GM19328 (cell line): ENCODE measurements at regions not wholly inside any gene's neighbourhood (a gene's known extent, or its start where the extent isn't known, plus 50 kb on each side); places are given as distances from the start of the nearest gene placed in this dataset.

ENCODE experiments used
- ATAC-seq: cut with Tn5 transposase; IDR thresholded peaks from one replicate; pipeline ENCODE4 v1.9.1; 2021; ENCODE audit warnings: mild to moderate bottlenecking, moderate library complexity; ENCODE audit not compliant: unreplicated experiment

- ATAC-seq = no peak
Observed at GRCh38 chr2:43129676-43130547, 96.5 kb downstream of the ZFP36L2 start.

DNA sequence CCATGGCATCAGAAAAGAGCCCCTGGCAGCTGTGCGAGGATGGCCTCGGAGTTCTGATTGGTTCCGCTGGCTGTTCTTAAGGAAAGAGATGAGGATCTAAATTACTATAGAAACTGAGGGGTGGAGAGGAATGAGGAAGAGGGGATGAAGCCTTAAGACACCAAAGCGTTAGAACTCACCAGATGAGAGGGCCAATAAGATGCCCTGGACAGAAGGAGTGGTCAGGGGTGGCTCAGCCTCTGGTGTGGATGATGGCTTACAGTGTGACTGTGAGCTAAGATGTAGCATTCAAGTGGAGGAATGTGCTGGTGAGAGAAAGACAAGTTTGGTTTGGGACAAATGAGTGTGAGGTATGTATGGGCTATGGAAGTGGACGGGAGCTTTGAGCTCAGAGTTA is 97.8 kb downstream of the ZFP36L2 start:
- ATAC-seq = no peak

- no peak for ATAC-seq
Observed at GRCh38 chr2:43127941-43128558, 98.4 kb downstream of the ZFP36L2 start.

DNA sequence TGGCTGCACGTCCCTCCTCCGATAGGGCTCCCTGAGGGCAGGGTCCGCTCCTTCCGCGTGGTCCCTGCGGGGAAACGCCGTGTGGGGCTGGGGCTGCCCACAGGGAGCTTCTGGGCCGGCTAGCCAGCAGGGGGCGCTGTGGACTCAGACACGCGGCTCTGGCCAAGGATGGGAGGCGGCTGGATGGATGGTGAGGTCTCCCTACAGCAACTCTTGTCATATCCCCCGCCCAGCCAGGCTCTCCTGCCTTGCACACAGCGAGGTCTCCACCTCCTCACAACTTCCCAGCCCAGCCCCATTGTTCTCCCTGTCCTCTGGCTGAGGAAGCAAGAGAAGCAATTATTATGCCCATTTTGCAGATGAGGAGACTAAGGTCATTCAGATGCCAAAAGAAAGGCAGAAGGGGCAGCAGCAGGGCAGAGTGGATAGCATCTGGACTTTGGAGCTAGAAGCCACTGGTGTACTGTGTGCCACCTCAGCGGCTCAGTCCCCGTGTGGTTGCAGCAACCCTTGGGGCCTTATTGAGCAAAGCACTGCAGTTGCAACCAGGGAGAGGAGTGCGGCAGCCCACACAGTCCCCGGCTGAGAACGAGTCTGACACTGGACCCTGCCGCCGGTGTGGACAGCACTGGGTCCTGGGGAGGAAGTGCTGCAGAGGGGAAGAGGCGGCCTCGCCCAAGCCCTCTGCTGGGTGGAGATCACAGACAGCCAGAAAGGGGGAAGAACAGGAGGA is 99.0 kb downstream of the ZFP36L2 start:
- no peak for ATAC-seq

- no peak for ATAC-seq
Observed at GRCh38 chr2:43126817-43127207, 99.6 kb downstream of the ZFP36L2 start.

DNA sequence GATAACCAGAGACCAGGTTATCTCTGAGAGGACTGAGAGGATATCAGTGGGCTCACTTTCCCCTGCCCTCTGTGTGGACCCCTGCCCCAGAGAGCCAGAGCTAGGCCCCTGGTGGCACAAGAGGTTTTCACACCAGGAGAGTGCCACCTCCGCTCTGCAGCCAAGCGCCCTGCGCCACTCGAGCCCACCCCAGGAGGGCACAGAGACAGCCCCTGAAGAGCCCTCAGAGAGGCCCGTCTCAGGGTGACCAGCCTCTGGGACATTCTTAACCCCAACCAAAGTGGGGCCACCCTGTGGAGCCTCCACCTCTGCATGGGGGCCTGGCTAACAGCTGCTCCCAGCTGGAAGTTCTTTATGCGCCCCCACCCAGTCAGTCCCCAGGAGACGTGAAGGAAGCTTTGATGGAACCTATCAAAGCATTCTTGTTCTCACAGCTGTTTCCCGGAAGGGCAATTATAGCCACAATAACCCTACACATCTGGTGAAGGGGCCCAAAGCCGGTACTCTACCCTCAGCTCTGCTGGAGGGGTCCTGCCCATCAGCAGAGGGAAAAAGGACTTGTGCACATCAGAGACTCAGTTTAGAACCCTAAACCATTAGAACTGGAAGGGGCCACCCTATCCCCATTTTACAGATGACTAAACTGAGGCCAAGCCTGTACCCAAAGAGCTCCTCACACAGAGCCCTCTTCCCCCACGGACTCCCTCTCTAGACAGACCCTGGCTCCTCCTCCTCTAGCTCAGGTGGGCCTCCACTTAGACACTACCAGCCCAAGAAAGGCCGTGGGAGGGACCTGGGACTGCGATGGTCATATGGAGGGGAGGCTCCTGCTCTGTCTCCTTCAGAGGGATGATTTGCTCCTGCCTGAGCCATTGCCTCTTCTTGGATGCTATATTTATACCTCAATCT is 101.1 kb downstream of the ZFP36L2 start:
- no peak for ATAC-seq

GRCh38 chr2:43124687-43125057 is 101.7 kb downstream of the ZFP36L2 start:
- no peak for ATAC-seq

DNA sequence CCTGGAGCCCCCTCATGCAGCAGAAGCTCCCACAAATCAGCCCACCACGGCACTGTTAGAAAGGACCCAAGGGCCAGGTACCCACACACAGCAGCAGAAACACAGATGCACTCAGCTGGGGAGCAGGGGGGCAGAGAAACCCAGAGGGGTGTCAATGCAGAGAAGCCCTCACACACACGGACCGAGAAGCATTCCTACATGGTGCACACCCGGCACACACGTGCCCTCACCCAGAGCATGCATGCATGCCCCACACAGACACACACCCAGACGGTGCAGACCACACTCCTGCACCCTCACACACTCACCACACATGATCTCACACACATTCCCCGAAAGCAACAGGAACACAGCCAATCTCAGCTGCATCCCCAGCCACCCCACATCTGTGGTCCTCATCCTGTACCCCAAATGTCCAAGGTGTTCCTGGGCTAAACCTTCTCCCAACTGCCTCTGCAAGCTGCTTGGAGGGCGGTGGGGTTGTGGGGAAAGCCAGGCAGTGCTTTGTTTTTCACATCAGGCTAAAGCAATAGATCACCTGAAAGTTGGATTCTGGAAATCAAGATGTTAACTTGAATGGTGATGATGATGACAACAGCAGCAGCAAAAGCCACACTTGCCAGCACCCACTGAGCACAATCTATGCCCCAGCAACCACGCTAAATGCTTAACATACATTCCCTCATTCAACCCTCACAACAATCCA is 102.3 kb downstream of the ZFP36L2 start:
- no peak for ATAC-seq

DNA sequence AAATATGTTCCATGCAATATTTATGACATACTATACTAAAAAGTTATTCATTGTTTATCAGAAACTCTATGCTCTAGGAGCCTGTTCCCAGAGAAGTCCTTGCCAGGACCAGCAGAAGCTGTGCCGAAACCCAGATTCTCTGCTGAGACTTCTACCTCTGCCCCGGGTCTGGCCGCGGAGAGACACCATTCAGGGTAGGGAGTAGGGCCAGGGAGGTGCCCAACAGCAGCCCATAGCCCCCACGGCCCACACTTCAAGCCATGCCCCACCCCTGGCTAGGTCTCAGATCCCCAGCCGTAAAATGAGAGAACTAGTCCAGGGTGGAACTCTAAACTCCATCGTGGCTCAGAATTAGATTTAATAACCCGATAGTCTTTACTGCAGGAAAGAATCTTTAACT is 102.9 kb downstream of the ZFP36L2 start:
- ATAC-seq = no peak

GRCh38 chr2:43123028-43123427 is 103.4 kb downstream of the ZFP36L2 start:
- ATAC-seq = no peak

DNA sequence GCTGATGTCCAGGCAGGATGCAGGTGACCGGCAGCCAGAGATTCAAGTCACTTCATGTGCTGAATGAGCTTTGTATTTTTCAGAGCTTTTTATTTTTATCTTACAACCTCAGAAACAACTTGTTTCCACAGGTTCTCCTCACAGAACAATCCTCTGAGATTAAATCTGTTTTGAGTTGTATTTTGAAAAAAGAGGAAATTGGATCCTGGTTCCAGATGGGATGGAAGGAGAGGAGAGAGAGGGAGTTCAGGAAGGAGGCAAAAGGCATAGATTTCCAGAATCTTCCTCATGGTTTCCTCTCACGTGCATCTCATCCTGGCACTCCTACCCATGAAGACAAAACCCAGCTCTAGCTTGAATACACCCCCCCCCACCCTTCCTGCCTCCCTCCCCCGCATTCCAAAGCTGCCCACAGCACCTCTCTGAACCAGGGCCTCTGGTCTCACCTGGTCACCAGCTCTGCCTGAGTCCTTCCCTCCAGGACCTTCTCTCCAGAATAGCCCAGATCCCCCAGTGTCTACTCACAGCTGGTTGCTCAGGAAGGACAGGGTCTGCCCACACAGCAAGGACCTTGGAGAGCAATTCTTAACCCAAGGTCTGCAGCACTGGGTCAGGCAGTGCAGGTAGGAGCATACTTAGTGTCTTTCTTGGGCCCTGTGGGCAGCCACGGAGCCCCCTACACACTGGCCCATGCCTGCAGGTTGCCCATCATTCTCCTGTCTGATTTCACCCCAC is 104.7 kb downstream of the ZFP36L2 start:
- no peak for ATAC-seq

- ATAC-seq = no peak
Observed at GRCh38 chr2:43119303-43119702, 107.1 kb downstream of the ZFP36L2 start.

GRCh38 chr2:43117521-43118143 is 108.8 kb downstream of the ZFP36L2 start:
- ATAC-seq = no peak

DNA sequence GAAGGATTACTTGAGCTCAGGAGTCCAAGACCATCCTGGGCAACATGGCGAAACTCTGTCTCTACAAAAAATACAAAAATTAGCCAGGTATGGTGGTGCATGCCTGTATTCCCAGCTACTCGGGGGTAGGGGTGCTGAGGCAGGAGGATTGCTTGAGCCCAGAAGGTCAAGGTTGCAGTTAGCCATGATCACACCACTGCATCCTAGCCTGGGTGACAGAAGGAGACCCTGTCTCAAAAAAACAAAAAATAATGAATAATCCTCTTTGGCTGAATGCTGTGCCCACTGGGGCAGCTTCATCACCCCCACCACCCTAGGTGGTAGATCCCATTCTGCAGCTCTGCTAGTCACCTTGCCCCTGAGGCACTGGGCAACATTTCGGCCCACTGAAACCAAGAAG is 109.4 kb downstream of the ZFP36L2 start:
- no peak for ATAC-seq

DNA sequence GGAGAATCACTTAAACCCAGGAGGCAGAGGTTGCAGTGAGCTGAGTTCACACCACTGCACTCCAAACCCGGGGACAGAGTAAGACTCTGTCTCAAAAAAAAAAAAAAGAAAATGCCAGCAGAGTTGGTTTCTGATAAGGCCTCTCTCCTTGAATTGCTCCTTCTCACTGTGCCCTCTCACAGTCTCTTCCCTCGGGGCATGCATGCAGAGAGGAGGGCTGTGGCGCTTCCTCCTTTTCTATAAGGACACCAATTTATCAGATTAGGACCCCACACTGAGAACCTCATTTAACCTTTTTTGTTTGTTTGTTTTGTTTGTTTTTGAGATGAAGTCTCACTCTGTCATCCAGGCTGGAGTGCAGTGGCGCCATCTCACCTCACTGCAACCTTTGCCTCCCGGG is 110.5 kb downstream of the ZFP36L2 start:
- ATAC-seq = no peak

DNA sequence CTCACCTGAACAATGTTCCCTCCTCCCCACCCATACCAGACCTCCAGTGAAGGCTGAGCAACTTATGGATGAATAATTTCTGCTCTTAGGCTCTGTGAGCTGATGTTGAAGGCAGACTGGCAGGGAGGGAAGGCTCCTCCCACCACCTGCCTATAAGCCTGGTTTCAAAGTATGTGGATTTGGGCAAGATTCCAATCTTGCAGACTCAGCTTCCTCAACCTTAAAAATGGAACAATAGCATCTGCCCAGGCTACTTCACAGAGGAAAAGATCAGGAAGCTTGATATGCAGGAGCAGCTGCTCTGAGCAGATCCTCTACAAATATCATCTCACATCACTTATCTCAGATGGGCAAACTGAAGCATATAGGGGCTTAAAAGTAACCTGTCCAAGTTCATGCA is 112.2 kb downstream of the ZFP36L2 start:
- ATAC-seq = no peak

DNA sequence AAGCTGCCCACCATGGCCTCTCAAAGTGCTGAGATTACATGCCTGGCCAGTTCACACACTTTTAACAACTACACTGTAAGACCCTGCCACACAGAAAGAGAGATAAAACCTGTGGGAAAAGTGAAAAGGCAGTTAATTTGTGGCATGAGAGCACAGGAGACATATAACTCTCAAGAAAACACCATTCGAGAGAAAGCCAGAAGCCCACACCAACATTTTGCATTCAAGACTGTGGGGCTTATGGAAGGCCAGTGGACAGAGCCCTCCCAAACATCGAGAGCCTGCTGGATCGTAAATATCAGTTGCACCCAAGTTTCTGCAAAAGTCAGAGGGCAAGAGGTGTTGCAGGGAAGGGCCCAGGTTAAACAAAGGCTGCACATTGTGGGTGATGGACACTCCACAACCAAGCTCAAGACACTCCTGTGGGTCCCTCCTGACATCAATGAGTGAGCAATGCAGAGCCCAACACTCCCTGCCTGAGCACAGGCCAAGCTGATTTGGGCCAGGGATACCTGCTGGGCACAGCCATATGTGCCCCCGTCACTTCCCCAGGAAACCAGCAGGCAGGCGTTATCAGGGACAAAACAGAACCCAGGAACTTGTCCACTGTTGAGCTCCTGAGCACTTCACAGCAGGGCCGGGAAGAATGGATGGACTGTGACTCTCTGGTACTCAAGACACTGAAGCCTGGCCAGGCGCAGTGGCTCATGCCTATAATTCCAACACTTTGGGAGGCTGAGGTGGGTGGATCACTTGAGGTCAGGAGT is 114.4 kb downstream of the ZFP36L2 start:
- no peak for ATAC-seq

GRCh38 chr2:43110442-43110871 is 115.9 kb downstream of the ZFP36L2 start:
- ATAC-seq = no peak
